NCI-H2107 treated with DMSO at 0.1 percent for 48 hours (cell line): ENCODE measurements at regions not wholly inside any gene's neighbourhood (a gene's known extent, or its start where the extent isn't known, plus 50 kb on each side); places are given as distances from the start of the nearest gene placed in this dataset.
"Not testable (repeated sequence)": the region's sequence is repeated elsewhere in the genome, so short reads cannot be mapped to it uniquely, and the experiment has no call there.

Experiments
- DNase-seq: peaks from one replicate; lab custom pipeline; 2025; ENCODE audit not compliant: unreplicated experiment; lab: John Stamatoyannopoulos, UW

DNA sequence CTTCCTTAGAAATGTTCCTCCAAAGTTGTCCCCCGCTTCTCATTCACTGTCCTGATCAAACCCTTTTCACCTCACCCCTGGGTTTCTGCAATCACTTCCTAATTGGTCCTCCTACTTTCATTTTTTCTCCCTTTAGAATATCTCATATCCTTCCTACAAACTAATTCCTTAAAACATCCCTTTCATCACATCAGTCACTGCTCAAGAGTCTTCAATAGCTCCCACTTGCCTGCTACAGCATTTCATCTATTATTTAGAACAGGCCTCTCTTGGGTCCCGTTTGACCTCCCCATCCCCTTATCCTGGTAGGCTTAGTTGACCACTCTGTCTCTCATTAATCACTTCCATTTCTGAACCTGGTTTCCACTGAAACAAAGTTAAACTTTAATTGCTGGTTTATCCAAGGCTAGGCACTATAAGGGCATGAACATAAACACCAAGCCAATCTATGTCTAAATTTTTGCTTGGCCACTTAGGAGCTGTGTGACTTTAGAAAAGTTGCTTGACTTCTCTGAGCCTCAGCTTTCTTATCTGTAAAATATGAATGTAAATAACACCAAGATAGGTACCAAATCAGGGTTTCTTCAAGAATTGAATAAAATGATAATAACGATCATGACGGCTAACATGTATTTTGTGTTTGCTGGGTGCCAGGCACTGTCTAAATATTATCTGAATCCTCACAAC, 202.1 kb upstream of the WWC1 start:
- no peak for DNase-seq

DNA sequence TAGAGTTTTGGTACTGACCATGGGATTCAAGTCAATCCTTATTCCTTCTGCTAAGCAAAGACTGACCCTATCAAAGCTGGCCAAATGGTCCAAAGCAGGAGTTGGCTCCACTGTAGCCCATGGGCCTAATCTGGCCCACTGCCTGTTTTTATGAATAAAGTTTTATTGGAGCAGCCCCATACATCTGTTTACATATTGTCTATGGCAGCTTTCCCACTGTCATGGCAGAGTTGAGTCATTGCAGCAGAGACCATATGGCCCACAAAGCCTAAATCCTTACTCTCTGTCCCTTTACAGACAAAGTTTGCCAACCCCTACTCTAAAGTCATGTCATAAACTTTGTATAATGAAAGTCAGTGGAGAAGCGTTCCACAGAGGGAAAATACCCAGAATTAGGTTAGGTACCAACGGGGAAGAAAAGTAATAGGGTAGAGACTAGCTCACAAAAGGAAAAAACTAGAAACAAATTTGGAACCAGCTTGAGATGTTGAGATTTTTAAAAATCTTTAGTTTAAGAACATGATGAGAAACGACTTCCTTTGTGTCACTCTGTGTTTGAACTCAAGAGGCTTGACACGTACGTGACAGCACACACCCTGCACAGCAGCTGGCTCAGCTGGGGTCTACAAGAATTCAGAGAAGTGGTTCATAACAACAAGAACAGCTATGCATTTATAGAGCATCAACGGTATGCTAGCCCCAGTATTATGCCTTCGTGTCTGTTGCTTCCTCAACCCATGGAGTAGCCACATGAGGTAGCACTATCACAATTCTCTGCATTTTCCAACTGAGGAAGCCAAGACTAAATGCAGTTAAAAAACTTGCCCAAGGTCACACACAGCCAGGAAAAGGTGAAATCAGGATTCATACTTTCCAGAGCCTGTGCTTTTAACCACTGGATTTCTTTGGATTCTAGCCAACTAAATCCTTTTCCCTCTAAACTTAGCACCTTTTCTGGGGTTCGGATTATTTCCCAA, 198.9 kb upstream of the WWC1 start:
- no peak for DNase-seq

DNA sequence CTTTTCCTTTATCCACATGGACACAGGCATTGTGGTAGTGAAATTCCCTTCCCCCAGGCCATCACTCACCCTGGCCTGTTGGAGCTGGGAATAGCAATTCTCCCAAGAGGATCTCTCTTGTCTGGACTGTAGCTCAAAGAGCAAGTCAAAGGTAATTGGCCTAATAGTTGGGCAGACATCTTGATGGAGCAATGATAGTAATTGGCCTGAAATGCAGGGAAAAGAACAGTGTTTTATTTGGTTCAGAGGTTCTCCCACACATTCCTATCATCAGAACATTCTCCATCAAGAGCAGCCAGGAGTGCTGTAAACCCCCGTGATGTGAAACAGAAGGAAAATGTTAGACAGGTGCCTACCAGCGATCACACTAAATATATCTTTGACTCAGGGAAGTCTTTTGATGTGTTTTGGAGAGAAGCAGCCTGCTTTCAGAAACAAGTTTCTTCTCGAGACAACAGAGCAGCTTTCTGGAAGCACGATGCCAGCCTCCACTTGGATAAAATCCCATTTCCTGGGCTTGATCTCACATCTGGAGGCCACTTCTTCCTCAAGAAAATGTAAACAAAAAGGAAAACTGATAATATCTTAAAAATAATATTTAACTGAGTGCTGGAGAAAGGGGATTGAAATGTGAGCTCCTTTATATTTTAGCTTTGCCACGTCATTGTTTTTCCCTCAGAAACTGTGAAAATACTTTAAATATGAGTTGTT, 198.1 kb upstream of the WWC1 start:
- no peak for DNase-seq

DNA sequence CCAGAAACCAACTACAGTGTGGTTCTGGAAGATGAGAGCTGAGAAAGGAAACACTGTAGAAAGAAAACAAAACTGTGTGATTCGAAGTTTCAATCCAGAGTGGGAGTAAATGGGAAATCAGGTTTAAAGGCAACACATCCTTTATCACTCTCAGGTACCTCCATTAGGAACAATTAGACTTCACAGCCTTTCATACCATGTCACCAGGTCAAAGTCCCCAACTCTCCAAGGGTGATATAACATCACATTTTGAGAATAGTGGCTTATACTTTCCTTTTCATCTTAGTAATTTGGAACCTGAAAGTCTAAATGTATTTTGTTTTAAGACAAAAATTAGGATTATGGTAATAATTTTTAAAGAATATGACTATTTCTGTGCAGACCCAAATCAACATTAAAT, 194.9 kb upstream of the WWC1 start:
- no peak for DNase-seq

DNA sequence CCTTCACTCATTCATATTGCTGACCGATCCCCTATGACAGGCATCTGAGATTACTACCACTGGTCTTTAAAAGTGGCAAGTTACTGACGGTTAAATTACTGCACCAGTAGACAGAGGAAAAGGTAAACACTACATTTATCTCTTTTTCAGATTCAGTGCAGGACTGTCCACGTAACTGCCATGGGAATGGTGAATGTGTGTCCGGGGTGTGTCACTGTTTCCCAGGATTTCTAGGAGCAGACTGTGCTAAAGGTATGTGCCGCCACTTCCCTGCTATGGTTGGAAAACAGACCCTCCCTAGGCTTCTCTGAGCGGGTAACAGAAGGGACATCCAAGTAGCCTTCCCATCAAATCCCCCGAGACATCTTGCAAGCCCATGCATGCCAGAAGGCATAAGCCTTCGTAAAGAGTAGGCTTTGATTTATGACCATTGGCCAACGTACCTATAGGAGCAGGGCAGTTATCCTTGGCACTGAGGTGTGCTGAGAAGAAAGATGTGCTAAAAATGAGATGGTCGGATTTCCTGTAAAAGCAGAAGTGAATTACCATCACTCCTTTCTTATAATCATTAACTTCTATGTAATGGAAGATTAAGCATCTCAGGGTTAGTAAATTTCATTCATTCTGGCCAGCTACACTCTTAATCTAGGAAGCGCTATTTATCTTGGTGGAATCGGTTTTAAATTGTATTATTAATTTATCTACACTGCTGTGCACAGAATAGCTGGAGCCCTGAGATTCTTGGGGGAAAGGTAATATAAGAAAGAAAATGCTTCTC, 193.4 kb upstream of the WWC1 start:
- no peak for DNase-seq

DNA sequence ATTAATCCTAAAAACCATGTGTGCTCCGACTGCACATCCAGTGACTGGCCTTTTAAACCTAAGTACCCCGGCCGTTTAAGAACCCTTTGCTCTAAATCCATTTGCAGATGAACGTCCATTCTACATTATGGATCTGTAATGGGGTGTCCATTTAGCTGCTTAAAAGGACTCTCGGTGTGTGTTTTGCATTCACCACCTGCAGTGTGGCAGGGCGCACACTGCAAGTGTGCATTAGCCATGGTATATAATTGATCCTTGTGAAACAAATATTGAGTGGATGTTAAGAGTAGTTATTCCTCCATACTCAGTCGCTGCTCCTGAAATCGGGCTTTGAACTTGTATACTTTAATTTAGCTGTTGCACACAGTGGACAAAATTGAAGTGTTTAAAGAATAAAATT, 190.1 kb upstream of the WWC1 start:
- DNase-seq = no peak

DNA sequence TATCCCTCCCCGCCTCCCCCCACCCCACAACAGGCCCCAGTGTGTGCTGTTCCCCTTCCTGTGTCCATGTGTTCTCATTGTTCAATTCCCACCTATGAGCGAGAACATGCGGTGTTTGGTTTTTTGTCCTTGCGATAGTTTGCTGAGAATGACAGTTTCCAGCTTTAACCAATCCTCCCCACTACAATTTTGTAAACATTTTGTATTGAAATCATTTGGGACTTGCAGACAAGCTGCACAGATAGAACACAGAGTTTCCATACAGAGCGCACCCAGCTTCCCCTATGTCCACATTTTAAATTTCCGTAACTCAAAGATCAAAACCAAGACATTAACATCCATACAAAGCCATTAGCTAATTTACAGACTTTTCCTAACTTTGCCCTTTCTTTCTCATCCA, 188.4 kb upstream of the WWC1 start:
- DNase-seq = not testable (repeated sequence)

DNA sequence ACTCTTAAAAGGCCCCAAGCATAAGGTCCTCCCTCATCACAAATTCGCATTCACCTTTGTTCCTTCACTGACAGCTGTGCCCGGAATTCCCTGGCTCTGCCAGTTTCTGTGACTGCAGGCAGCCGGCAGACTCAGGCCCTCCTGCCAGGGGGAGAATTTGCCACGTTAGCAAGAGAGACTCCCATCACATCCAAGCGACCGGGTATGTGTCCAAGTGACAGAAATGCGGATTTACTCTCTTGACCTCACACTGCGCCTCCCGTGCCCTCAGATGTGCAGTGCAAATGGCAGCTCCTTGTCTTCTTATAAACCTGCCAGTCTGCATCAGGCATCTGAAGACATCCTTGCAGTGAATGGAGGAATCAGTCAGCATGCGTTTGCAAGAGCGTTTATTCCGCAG, 187.1 kb upstream of the WWC1 start:
- DNase-seq = no peak

DNA sequence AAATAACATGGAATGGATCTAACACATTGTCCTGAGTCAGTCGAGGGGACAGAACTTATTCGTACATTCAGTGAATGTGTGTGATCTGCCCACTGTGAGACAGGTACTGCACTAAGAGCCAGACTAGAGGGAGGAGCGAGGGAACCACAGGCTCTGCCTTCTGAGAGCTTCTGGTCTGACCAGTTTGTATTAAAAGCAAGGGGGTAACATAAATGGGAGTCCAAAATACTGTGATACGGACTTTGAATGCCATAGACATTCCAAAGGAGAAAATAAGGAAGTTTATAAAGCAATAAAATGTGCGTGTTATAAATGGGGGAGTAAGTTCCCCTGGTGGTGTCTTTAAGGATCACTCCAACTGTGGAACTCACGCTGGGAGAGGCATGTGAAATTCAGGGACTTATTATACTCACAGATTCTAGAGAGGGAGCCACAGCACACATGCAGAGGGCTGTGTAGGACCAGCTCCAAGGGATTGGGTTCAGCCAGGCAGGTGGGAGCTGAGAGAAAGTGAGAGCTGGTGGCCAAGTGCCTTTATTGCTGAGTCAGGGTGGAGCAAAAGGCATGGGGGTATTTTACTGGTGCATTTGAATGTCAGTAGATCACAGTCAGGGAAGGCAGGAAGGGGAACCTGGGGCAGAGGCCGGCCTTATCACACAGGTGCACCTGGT, 186.5 kb upstream of the WWC1 start:
- DNase-seq = no peak

DNA sequence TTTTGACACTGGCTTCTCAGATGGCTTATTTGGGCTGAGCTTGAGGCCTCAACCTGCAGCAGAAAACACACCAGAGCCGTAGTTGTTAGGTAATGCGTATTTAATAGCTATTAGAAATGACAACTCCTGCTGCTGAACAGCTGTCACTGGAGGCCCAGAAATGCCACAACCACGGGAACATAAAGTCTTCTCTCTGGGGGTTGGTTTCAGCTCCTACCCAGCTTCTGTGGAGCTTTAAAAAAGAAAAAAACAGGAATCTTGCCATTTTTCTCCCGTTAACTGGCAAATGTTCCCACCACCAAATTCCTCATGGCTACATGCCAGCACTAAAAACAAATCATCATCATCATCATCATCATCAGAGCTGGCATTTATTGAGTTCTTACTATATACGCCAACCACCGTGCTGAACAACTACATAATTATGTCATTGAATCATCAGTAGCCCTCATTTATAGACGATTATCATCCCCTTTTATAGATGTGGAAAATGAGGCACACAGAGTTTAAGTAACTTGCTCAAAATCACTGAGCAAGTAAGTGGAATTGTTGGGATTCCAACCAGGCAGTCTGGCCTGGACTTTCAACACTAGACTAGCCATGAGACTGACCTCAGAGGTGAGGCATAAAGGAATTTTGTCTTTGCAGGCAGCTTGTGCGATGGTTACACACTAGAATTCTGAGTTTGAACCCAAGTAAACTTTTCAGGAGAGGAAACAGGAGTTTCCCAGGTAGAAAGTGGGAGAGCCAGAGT, 185.3 kb upstream of the WWC1 start:
- DNase-seq = no peak

DNA sequence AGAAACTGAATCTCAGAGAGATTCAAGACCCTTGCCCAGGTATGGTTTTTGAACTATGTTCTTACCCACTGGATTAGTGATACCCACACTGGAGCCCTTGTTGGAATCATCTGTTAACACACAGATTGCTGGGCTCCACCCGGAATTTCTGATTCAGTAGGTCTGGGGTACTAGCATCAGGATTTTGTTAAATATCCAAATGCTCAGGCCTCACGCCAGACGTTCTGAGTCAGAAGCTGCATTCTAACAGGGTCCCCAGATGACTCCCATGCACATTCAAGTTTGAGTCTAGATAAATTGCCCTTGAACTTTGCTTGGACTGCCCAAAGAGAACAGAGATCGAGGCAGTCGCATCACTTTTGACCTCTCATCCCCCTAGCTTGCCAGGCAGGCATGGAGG, 182.0 kb upstream of the WWC1 start:
- no peak for DNase-seq

DNA sequence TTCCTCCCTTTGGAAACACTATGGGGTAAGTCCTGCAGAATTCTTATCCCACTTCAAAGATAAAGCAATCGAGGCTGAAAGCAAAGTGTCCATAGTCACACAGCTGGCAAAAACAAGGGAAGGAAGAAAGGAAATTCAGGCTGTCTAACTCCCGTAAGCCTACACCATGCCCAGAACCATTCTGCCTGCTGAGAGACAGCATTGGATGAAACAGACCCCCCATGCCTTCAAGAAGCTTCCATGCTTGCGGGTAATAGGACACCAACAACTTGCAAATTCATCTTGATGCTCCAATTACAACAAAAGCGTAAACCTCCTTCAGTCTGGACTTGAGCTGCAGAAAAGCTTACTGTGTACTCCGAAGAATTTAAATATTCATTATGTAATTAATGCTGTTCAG, 181.1 kb upstream of the WWC1 start:
- no peak for DNase-seq

DNA sequence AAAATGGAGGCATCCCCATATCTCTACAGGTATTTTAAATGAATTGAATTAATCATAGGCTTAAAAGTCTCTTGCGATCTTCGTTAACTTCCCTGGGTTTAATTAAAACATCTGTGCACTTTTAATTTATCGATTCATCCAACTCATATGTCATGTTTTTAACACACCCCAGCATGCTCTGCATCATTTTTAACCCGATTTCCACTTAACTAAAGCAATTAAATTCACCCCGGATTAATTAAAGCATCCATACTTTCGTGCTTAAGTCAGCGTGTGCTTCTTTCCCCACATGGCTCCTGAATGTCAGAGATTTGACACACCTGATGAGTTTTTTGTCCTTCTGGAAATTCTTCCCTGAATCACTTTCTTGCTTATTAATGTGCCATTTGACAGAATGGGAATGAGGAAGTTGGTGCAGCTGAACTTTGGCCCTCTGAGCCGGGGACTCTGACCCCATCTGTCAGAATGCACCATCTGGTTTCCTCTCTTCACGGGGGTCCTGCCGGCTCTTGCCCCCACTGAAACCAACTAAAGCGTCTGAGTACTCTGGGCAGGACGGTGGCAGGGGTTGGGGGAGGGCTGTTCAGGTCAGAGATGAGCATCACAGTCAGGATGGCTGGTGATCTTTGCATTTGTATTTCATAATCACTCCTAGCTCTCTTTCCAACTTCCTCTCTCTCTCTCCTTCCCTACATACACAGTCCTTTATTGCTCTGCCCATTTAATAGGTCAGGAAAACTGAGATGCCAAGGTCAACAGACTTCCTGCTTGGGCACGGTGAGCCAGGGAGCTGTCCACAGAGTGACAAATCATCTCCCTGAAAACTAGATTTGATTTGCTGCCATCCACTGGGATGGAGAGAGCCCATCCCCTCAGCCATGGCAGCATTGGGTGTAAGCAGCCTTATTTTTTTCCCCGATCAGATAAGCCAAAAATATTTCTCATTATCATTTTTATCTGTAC, 180.3 kb upstream of the WWC1 start:
- DNase-seq = no peak

DNA sequence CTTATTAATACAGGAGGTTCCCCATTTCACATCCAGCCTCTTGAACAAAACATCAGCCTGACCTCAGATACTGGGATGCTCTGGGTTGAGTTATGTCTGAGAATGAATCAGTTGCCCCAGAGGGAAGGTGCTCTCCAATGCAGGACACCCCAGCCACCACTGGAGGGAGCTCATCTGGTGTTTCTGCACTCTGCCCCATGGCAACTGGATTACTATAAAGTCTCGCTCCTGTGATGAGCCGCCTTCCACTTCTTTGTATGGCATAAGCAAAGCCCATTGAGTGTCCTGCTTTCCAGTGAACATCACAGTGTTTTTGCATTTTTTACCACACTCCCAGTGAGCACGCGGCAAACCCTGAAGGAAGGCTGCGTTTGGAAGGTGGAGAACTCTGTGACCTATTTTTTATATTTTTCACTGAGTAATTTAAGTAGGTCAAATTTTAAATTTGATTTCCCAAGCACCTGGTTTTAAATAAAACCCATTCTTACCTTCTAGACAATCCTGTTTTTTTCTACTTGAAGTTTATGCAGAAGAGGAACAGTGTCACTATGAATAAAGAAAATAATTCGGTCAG, 176.9 kb upstream of the WWC1 start:
- peak; percentile 10 for DNase-seq

DNA sequence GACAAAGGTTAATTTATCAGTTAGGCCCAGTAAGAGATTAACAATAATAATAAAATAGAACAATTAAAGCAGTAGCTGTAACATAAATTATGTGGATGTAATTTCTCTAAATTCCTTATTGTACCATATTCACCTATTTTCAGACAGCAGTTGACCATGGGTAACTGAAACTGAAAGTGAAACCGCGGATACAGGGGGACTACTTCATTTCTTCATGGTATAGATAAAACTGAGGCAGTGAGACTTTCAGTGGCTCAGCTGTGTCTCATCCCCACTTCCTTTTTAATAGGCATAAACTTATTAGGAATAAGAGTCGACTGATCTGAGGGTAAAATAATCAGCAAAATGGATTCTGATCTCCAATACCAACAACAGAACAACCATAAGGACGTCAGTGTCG, 174.0 kb upstream of the WWC1 start:
- no peak for DNase-seq

DNA sequence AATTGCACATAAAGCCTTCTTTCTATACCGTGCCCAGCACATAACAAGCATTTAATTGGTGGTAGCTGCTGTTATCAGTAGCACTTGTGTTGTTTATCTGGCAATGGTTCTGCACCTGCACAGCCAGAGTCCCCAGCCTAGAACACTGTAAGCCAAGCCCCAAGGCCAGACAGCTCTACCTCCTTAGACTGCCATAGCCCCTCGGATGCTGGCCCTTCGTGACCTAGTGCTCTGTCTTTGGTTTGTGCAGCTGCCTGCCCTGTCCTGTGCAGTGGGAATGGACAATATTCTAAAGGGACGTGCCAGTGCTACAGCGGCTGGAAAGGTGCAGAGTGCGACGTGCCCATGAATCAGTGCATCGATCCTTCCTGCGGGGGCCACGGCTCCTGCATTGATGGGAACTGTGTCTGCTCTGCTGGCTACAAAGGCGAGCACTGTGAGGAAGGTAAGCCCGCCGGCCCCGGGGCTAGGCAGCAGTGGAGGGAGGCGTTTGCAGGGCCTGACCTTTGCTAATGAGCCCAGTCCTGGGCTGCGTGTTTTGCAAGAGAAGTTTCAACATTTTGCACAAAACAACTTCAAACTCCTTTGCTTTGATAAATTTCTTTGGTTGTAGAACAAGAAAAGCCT, 173.3 kb upstream of the WWC1 start:
- no peak for DNase-seq

DNA sequence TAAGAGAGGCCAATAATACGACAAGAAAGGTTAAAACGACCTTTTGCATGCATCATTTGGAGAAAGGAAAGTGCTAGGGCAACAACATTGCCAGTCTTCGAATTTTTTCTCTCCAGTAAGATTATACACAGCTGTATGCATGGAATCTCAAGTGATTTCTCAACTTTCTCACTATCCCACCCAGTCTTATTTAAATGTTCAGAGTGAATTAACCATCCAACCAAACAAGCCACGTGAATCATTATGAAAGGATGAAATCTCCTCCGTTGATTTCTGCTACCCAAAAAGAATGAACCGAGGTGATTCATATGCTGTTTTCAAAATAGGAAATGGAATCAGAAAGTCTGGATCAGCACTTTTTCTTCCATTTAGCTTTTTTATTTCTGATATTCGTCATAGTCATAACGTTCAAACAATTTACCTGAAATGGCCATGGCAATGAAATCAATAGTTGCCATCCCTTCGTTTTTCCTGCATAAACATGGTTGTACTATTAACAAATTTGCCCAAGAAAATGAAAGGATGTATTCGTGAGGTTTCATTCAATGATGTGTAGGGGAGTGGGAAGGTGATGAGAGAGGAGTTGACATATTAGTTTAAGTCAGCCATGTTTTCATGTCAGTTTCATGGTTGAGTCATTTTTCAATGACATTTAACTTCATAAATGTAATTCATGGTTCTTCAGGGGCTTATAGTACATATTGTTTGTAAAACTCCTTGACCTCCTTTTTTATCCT, 170.9 kb upstream of the WWC1 start:
- no peak for DNase-seq
